ENCODE measurements at regions not wholly inside any gene's neighbourhood (a gene's known extent, or its start where the extent isn't known, plus 50 kb on each side); places are given as distances from the start of the nearest gene placed in this dataset.
A peak's percentile ranks its signal among the peaks of the same experiment; 100 is the strongest.
"Not testable (repeated sequence)": the region's sequence is repeated elsewhere in the genome, so short reads cannot be mapped to it uniquely, and the experiment has no call there.

GRCh38 chr20:30919514-30920188, 337.8 kb upstream of the DEFB115 start:
- intact Hi-C loops (cut with DNase I) = no loop called here
- TF ChIP-seq CTCF (IDR thresholded peaks at IDR 0.05) = no peak
- DNase-seq = peak; percentile 42
- H3K4me3 ChIP-seq = no peak overlapping the region
- ATAC-seq = no peak
- no peaks in the 10 kb centered on the region for H3K9me3 ChIP-seq
- no peaks in the 10 kb centered on the region for H3K4me1 ChIP-seq
- H3K27me3 ChIP-seq = no peaks in the 10 kb centered on the region
- no peak overlapping the region for H3K27ac ChIP-seq
- H3K36me3 ChIP-seq = no peaks in the 10 kb centered on the region

- H3K36me3 ChIP-seq = no peaks in the 10 kb centered on the region
- H3K9me3 ChIP-seq = peaks cover 7% of the 10 kb centered on the region
- no peaks in the 10 kb centered on the region for H3K4me1 ChIP-seq
- peak; percentile 43 for ATAC-seq
- H3K4me3 ChIP-seq = no peak overlapping the region
- no peak overlapping the region for H3K27ac ChIP-seq
- TF ChIP-seq CTCF (IDR thresholded peaks at IDR 0.05) = no peak
- DNase-seq = peak; percentile 56
- intact Hi-C loops (cut with DNase I) = no loop called here
- H3K27me3 ChIP-seq = no peaks in the 10 kb centered on the region
These were observed 336.0 kb upstream of the DEFB115 start for GRCh38 chr20:30921286-30922071.

- Histone ChIP-seq H3K27me3 (no peaks in the 10 kb centered on the region), H3K4me1 (no peaks in the 10 kb centered on the region), H3K27ac (no peak overlapping the region), H3K36me3 (no peaks in the 10 kb centered on the region), H3K4me3 (no peak overlapping the region), H3K9me3 (peaks cover 10% of the 10 kb centered on the region)
- intact Hi-C loops (cut with DNase I) = no loop called here
- peak; percentile 55 for ATAC-seq
- TF ChIP-seq CTCF (IDR thresholded peaks at IDR 0.05) = no peak
- peak; percentile 58 for DNase-seq
These were observed 335.3 kb upstream of the DEFB115 start for GRCh38 chr20:30922129-30922528.

GRCh38 chr20:30937790-30938189, 319.7 kb upstream of the DEFB115 start:
- Histone ChIP-seq H3K9me3 (peaks cover 7% of the 10 kb centered on the region), H3K4me3 (no peak overlapping the region), H3K4me1 (no peaks in the 10 kb centered on the region), H3K36me3 (no peaks in the 10 kb centered on the region), H3K27me3 (no peaks in the 10 kb centered on the region), H3K27ac (no peak overlapping the region)
- DNase-seq (no peak), ATAC-seq (no peak)
- intact Hi-C loops (cut with DNase I) = no loop called here
- TF ChIP-seq CTCF (IDR thresholded peaks at IDR 0.05) = no peak

- TF ChIP-seq CTCF (IDR thresholded peaks at IDR 0.05) = no peak
- Histone ChIP-seq H3K4me3 (no peak overlapping the region), H3K4me1 (no peaks in the 10 kb centered on the region), H3K36me3 (no peaks in the 10 kb centered on the region), H3K27ac (no peak overlapping the region), H3K27me3 (no peaks in the 10 kb centered on the region), H3K9me3 (no peaks in the 10 kb centered on the region)
- ATAC-seq (no peak), DNase-seq (peak; percentile 6)
- intact Hi-C loops (cut with DNase I) = no loop called here
These were observed 307.7 kb upstream of the DEFB115 start for GRCh38 chr20:30949761-30950160.

GRCh38 chr20:30951088-30951487, 306.4 kb upstream of the DEFB115 start:
- H3K4me3 ChIP-seq; H3K27ac ChIP-seq; H3K9me3 ChIP-seq; ATAC-seq; H3K27me3 ChIP-seq; H3K4me1 ChIP-seq; DNase-seq; H3K36me3 ChIP-seq; intact Hi-C loops (cut with DNase I): not testable (repeated sequence)

GRCh38 chr20:30956649-30957048, 300.8 kb upstream of the DEFB115 start:
- H3K9me3 ChIP-seq; intact Hi-C loops (cut with DNase I); H3K4me3 ChIP-seq; DNase-seq; H3K36me3 ChIP-seq; H3K27ac ChIP-seq; H3K27me3 ChIP-seq; ATAC-seq; H3K4me1 ChIP-seq: not testable (repeated sequence)

- DNase-seq, ATAC-seq: not testable (repeated sequence)
These were observed 298.3 kb upstream of the DEFB115 start for GRCh38 chr20:30959208-30959607.

More at GRCh38 chr20:30959208-30959607, 298.3 kb upstream of the DEFB115 start:
- H3K4me3 ChIP-seq; intact Hi-C loops (cut with DNase I); H3K27me3 ChIP-seq; H3K9me3 ChIP-seq; H3K4me1 ChIP-seq; H3K36me3 ChIP-seq; H3K27ac ChIP-seq: not testable (repeated sequence)

Measured in upper lobe of right lung (tissue), 1 donor.